Esophagus (tissue), 2 donors: ENCODE measurements at regions not wholly inside any gene's neighbourhood (a gene's known extent, or its start where the extent isn't known, plus 50 kb on each side); places are given as distances from the start of the nearest gene placed in this dataset.

Experiments used
- H3K27ac ChIP-seq, 2 donors: one replicate each; pipeline ENCODE4 v1.5.1; 2013; ENCODE audit warnings: low read depth in 2 of 2, mild to moderate bottlenecking in 2 of 2, inconsistent platforms in 1 of 2, low read length in 1 of 2, moderate library complexity in 1 of 2
- H3K27me3 ChIP-seq, 2 donors: one replicate each; pipeline ENCODE4 v1.6.1; 2013; ENCODE audit warnings: low read length in 2 of 2, control low read depth in 1 of 2, mild to moderate bottlenecking in 1 of 2; ENCODE audit not compliant: insufficient read depth in 2 of 2, control insufficient read depth in 1 of 2
- H3K36me3 ChIP-seq, 2 donors: one replicate each; pipeline ENCODE4 v1.6.1; 2013; ENCODE audit warnings: low read length in 1 of 2; ENCODE audit not compliant: control insufficient read depth in 2 of 2, insufficient read depth in 2 of 2
- H3K4me1 ChIP-seq, 2 donors: one replicate each; pipeline ENCODE4 v1.6.1; 2013; ENCODE audit warnings: low read length in 1 of 2; ENCODE audit not compliant: control insufficient read depth in 2 of 2, insufficient read depth in 2 of 2
- H3K4me3 ChIP-seq, 2 donors: one replicate each; pipeline ENCODE4 v1.5.1; 2013; ENCODE audit warnings: low read length in 2 of 2, mild to moderate bottlenecking in 2 of 2, low read depth in 1 of 2, moderate library complexity in 1 of 2
- H3K9me3 ChIP-seq, 2 donors: one replicate each; pipeline ENCODE4 v1.6.1; 2013; ENCODE audit warnings: mild to moderate bottlenecking in 2 of 2, low read depth in 1 of 2, low read length in 1 of 2, moderate library complexity in 1 of 2; ENCODE audit not compliant: control insufficient read depth in 2 of 2, insufficient read depth in 1 of 2
- WGBS, 2 donors: extraction: QIAGEN DNeasy Blood & Tissue Kit; methylation state at CpG; one replicate each; pipeline ENCODE4 v1.1.7; 2013; 5-methylcytosine and 5-hydroxymethylcytosine counted together
- donor health status: healthy with polysubstance abuse.
- donor health status: Bipolar disorder and iron deficiency.

DNA sequence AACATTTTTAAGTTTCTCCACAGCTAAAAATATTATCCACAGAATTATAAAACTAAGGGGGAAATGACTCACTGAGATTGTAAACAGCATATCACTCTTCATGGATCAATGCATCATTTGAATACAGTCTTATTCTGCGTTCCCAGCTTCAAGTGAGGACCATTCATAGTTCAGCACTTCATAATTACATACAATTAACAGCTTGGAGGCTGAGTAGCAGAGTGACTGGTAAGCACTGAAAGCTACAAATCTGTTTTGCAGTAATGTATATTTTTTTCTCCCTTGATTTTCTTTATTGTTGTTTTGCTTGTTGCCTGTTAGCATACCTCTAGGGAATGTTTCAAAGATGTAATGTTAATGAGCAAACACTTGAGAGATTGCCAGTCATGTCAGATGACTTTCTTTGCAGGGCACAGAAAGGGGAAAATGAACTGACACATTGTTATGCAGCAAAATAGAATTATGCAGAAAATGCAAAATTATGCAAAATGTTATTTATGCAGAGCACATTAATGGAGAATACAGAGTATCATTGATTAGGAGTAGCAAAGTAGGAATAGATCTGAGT, 138.6 kb downstream of the RPS29 start:
- 28 to 32% methylated on average over 1 of the region's 1 CpG for WGBS, 2 donors
- H3K36me3 ChIP-seq = no peaks in the 10 kb centered on the region

DNA sequence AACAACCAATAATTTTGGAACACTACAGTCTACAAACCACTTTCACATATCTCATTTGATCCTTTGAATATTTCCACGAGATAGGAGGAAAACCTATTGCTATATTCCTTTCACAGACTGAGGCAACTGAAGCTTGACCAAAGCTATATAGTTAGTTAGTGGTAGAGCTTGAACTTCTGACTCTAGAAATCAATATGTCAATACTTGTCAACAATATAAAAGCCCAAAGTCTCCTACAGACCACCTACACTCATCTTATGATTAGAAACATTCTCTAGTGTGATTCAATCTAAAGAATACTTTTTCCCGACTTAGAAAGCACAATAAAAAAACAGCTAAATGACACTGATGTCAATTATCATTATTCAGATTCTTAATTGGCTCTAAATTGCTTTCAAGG, 139.4 kb downstream of the RPS29 start:
- H3K36me3 ChIP-seq = no peaks in the 10 kb centered on the region
- WGBS, 2 donors = 46 to 71% methylated on average over 2 of the region's 2 CpGs
- H3K4me1 ChIP-seq = no peaks in the 10 kb centered on the region

More for the DNA sequence above, 138.6 kb downstream of the RPS29 start:
- Histone ChIP-seq H3K4me3 (no peak overlapping the region), H3K4me1 (no peaks in the 10 kb centered on the region), H3K27ac (no peak overlapping the region), H3K9me3 (peaks cover 5 to 6% of the 10 kb centered on the region in 2 donors), H3K27me3 (no peaks in the 10 kb centered on the region)

DNA sequence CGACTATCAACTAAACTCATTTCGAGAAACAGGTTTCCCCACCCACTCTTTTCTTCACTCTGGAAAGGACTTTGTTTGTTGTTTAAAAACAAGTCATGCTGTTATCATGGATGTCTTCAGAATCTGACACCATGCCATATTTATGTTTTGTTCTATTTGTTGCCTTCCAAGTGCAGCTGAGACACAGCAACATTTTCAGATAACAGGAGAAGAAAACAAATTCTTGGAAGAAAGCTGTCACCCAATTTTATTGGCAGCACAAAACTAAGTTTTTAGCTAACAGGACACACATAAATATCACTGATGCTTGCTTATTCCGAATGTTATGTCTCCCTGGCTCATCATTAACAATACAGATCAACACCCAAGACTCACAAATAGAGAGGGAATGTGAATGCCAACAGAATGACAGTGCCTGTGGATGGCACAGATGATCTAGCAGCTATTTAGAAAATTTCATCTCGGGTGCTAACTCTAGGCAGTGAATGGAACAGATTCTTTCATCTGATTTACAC, 147.9 kb downstream of the RPS29 start:
- no peaks in the 10 kb centered on the region for H3K9me3 ChIP-seq
- no peak overlapping the region for H3K4me3 ChIP-seq
- 55 to 62% methylated on average over 4 of the region's 4 CpGs for WGBS, 2 donors
- no peaks in the 10 kb centered on the region for H3K4me1 ChIP-seq
- no peak overlapping the region for H3K27ac ChIP-seq
- peaks cover 0 to 4% of the 10 kb centered on the region in 2 donors for H3K27me3 ChIP-seq
- H3K36me3 ChIP-seq = no peaks in the 10 kb centered on the region

More for the DNA sequence above, 139.4 kb downstream of the RPS29 start:
- Histone ChIP-seq H3K27ac (no peak overlapping the region), H3K27me3 (no peaks in the 10 kb centered on the region), H3K9me3 (peaks cover 5 to 6% of the 10 kb centered on the region in 2 donors), H3K4me3 (no peak overlapping the region)

DNA sequence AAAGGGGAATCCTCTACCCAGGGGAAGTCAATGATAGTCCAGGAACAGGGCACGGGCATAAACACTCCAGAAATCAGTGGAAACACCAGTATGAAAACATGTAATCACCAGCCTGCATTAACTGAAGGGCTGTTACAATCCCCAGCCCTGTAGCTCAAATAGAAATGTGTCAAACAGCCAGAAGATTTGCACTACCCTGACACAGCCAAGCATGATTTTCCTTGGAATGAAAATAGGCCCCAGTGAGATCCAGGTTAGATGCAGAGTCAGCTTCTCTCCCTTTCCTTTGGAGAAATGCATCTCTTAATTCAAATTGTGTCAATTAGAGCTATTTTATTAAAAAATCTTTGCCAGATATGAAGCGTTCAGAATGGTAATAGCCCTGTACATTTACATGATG, 158.1 kb downstream of the RPS29 start:
- Histone ChIP-seq H3K4me3 (no peak overlapping the region), H3K9me3 (peaks cover 0 to 2% of the 10 kb centered on the region in 2 donors), H3K27me3 (no peaks in the 10 kb centered on the region), H3K36me3 (no peaks in the 10 kb centered on the region), H3K4me1 (no peaks in the 10 kb centered on the region), H3K27ac (no peak overlapping the region)
- 75 to 76% methylated on average over 2 of the region's 2 CpGs for whole genome bisulfite sequencing, 2 donors

DNA sequence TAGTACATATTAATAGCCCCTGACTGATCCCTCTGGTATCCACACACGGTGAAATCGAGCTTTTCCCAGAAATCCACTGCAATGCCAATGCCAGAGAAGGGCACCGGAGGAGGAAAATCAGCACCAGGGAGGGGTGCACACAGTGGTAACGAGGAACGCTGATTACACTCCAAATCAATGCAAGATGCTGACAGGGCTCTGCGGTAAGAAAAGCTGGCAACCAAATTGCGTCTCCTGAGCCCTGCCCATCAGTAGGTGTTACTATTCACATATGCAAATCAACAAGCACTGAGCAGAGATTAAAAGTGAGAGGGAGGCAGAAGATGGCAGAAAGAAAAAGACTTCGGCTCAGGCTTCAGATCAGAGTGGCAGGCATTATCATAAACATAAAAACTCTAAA, 159.1 kb downstream of the RPS29 start:
- no peaks in the 10 kb centered on the region for H3K27me3 ChIP-seq
- H3K27ac ChIP-seq = no peak overlapping the region
- no peak overlapping the region for H3K4me3 ChIP-seq
- WGBS, 2 donors = 35 to 42% methylated on average over 8 of the region's 8 CpGs
- H3K4me1 ChIP-seq = no peaks in the 10 kb centered on the region
- H3K36me3 ChIP-seq = no peaks in the 10 kb centered on the region
- H3K9me3 ChIP-seq = peaks cover 0 to 2% of the 10 kb centered on the region in 2 donors

DNA sequence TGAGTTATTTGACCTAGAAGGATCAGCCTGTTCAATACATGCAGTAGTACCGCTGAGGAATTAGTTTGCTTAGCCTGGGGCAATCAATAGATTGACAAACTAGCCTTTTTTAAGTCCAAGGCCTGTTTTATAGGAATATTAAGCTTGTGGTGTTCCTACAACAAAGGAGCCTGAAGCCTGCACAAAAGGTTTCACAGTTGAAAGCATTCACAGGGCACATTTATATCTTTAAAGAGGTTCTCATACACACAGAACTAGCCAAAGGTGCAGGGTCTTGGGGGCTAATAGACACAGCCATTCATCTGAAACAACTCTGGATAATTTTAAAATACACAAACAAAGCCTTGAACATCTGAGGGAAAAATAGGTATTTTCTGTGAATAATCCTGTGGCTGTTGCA, 160.3 kb downstream of the RPS29 start:
- peaks cover 0 to 2% of the 10 kb centered on the region in 2 donors for H3K9me3 ChIP-seq
- no peaks in the 10 kb centered on the region for H3K4me1 ChIP-seq
- no peak overlapping the region for H3K27ac ChIP-seq
- H3K4me3 ChIP-seq = no peak overlapping the region
- no peaks in the 10 kb centered on the region for H3K36me3 ChIP-seq
- WGBS, 2 donors = 56 to 61% methylated on average over 1 of the region's 1 CpG
- H3K27me3 ChIP-seq = no peaks in the 10 kb centered on the region

DNA sequence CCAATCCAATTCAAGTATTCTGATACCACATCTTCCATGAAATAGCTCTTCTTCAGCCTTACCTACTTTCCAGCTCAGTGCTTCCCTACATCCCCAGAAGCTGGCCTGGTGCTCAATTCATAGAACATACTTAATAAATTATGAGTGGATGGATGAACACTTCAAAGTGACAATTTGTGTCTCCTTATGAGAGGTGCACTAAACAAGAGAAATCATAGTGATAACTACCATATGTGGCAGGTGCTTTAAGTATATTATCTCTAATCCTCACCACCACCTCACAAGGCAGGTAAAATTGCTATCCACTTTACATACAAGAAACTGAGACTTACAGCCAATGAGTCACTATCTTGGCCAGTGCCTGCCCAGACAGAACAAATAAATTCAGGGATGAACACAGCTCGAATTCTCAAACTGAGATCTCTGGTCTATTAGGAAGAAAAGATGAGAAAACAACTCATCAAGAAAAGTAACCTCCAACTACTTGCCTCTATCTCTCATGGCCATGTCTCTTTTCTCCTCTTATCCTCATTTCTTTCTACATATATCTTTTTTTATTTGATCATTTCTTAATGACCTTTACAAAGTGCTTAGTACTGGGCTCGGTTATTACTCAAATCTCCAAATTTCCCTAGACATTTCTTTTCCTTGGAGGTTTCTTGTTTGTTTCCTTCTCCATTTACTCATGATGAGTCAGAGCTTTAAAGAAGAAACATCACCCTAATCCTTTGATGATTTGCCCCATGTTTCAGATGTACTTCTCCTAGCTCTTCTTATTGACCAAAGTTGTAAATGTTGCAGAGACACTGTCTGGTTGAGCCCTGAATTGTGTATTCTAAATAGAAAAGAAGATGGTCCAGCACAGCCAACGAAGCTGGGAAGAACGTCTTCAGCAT, 161.5 kb downstream of the RPS29 start:
- Histone ChIP-seq H3K4me3 (no peak overlapping the region), H3K27me3 (no peaks in the 10 kb centered on the region), H3K4me1 (no peaks in the 10 kb centered on the region), H3K9me3 (peaks cover 0 to under 1% of the 10 kb centered on the region in 2 donors), H3K36me3 (no peaks in the 10 kb centered on the region), H3K27ac (no peak overlapping the region)
- WGBS, 2 donors = 63 to 64% methylated on average over 4 of the region's 4 CpGs

DNA sequence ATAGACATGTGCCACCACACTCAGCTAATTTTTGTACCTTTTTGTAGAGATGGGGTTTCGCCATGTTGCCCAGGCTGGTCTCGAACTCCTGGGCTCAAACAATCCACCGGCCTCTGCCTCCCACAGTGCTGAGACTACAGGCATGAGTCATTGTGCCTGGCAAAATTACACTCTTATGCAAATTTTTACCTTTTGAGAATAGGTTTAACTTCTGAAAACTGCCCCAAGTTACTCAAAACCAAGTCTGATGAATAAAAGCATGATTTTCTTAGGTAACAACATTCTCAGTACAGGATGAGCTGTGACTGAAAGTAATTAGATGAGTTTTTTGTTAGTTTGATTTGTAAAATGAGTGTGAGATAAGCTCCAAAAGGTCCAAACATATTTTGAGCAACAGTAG, 166.0 kb downstream of the RPS29 start:
- Histone ChIP-seq H3K4me3 (no peak overlapping the region), H3K27ac (no peak overlapping the region), H3K4me1 (no peaks in the 10 kb centered on the region), H3K9me3 (no peaks in the 10 kb centered on the region), H3K27me3 (no peaks in the 10 kb centered on the region), H3K36me3 (no peaks in the 10 kb centered on the region)
- 77 to 80% methylated on average over 3 of the region's 3 CpGs for WGBS, 2 donors

DNA sequence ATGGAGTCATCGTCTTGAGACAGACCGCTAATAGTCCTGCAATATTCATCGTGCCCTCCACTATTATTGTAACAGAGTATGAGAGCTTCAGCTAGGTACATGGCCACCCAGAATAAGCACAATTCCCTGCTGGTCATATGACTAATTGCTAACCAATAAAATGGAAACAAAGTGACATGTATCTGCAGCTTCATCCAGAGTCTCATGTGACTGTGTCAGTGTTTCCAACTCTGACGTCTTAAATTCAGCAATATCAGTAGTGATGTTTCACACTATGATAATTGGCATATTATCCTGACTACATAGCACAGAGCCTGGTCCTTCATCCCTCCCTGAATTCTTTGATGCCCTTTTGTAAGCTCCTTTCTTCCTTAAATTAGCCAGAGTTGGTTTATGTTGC, 167.4 kb downstream of the RPS29 start:
- WGBS, 2 donors = 78 to 80% methylated on average over 4 of the region's 4 CpGs
- Histone ChIP-seq H3K4me1 (no peaks in the 10 kb centered on the region), H3K9me3 (no peaks in the 10 kb centered on the region), H3K4me3 (no peak overlapping the region), H3K27ac (no peak overlapping the region), H3K27me3 (no peaks in the 10 kb centered on the region), H3K36me3 (no peaks in the 10 kb centered on the region)
